Mammary epithelial cell (primary cell): ENCODE measurements at regions not wholly inside any gene's neighbourhood (a gene's known extent, or its start where the extent isn't known, plus 50 kb on each side); places are given as distances from the start of the nearest gene placed in this dataset.

Experiments
- EZH2 ChIP-seq: IDR thresholded peaks from 2 replicates; pipeline ENCODE4 v1.6.1; 2012; ENCODE audit warnings: low read length, inconsistent platforms, borderline replicate concordance
- TF ChIP-seq, protein P1 (sequence below), 2 donors: IDR thresholded peaks in 1 of 2; conservative IDR thresholded peaks in 1 of 2; 2 replicates each; pipeline ENCODE4 v1.5.1; 2011 to 2012; ENCODE audit warnings: inconsistent platforms in 2 of 2, low read length in 2 of 2, mild to moderate bottlenecking in 2 of 2, control low read depth in 1 of 2, low read depth in 1 of 2; ENCODE audit not compliant: insufficient read depth in 1 of 2; ENCODE audit errors: extremely low read depth in 1 of 2

DNA sequence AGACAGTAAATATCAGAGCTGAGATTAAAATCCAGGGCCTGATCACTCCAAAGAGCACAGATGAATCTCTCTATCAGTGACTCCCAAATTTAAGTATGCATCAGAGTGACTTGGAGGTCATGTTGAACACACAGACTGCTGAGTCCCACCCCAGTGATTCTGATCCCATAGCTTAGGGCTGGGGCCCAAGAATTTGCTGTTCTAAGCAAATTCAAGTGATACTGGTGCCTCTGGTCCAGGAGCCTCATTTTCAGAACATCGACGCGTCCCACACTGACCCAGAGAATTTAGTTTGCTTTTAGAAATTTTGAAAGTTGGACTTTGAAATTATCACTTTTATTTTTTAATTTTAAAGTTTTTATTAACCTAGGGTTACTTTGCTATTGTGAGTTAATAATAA is 72.7 kb upstream of the NETO1 start:
- TF ChIP-seq, protein P1, sequence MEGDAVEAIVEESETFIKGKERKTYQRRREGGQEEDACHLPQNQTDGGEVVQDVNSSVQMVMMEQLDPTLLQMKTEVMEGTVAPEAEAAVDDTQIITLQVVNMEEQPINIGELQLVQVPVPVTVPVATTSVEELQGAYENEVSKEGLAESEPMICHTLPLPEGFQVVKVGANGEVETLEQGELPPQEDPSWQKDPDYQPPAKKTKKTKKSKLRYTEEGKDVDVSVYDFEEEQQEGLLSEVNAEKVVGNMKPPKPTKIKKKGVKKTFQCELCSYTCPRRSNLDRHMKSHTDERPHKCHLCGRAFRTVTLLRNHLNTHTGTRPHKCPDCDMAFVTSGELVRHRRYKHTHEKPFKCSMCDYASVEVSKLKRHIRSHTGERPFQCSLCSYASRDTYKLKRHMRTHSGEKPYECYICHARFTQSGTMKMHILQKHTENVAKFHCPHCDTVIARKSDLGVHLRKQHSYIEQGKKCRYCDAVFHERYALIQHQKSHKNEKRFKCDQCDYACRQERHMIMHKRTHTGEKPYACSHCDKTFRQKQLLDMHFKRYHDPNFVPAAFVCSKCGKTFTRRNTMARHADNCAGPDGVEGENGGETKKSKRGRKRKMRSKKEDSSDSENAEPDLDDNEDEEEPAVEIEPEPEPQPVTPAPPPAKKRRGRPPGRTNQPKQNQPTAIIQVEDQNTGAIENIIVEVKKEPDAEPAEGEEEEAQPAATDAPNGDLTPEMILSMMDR (conservative IDR thresholded peaks at IDR 0.05 in 1 of 2, IDR thresholded peaks at IDR 0.05 in 1 of 2; ENCODE audit: extremely low read depth in 1 of 2, insufficient read depth in 1 of 2, low read depth in 1 of 2, low read length in 2 of 2) = no peak
- TF ChIP-seq EZH2 = no peak
